Activated CD8-positive, alpha-beta T cell treated with anti-CD3 and anti-CD28 coated beads for 36 hours (primary cell): ENCODE measurements at regions not wholly inside any gene's neighbourhood (a gene's known extent, or its start where the extent isn't known, plus 50 kb on each side); places are given as distances from the start of the nearest gene placed in this dataset.

Experiments used
- ATAC-seq: fragments of 200-7000 bp; cut with Tn5 transposase; one replicate; pipeline ENCODE4 v1.10.0; 2021; ENCODE audit warnings: mild to moderate bottlenecking, moderate library complexity
- CTCF ChIA-PET: fragments of 350-600 bp; sonication (Branson Sonifier 250); formaldehyde crosslinking; loops from one replicate; lab custom pipeline; 2021; ENCODE audit warnings: antibody characterized with exemption; lab: Charles Lee
- POLR2A ChIA-PET: fragments of 350-600 bp; sonication (Branson Sonifier 250); formaldehyde crosslinking; loops from one replicate; lab custom pipeline; 2021; ENCODE audit warnings: antibody characterized with exemption; lab: Charles Lee
- DNase-seq: peaks from one replicate; pipeline ENCODE4 v3.0.0-alpha.2; 2020
- H3K27ac Mint-ChIP-seq: one replicate; pipeline ENCODE4 v1.8.0; 2021; ENCODE audit warnings: mild to moderate bottlenecking, mixed read lengths
- H3K27me3 Mint-ChIP-seq: one replicate; pipeline ENCODE4 v1.8.0; 2021; ENCODE audit warnings: mixed read lengths
- H3K36me3 Mint-ChIP-seq: one replicate; pipeline ENCODE4 v1.8.0; 2021; ENCODE audit warnings: low read depth, mixed read lengths
- H3K4me1 Mint-ChIP-seq: one replicate; pipeline ENCODE4 v1.8.0; 2021; ENCODE audit warnings: low read depth, mixed read lengths
- H3K4me3 Mint-ChIP-seq: one replicate; pipeline ENCODE4 v1.8.0; 2021; ENCODE audit warnings: mild to moderate bottlenecking, moderate library complexity, mixed read lengths
- H3K9me3 Mint-ChIP-seq: one replicate; pipeline ENCODE4 v1.8.0; 2021; ENCODE audit warnings: mixed read lengths
- intact Hi-C: fragments of 100-400 bp; cut with micrococcal nuclease; formaldehyde crosslinking; loops from one replicate; pipeline ENCODE4 v1.10.0; 2022
- TF ChIP-seq, protein P1 (sequence below): fragments of 200-600 bp; IDR thresholded peaks from one replicate; pipeline ENCODE4 v1.8.0; 2022; ENCODE audit warnings: antibody characterized with exemption, mild to moderate bottlenecking

DNA sequence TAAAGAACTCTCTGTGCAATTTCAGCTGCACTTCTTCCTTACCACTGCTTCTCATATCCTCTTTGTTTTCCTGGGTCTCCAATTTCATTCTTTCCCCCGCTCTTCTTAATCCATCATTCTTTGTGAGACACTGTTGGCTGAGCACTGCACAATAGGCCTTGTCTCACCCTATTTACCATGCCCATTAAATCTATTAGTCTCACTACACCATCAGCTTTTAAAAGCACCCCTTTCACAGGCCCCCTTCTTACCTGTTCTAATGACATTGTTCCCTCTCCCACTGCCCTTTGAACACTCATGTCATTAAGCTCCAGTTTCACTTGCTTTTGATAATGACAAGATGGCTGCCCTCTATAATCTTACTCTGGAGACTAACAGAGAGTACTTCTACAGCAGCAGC is 404.1 kb upstream of the ACVR2A start:
- H3K9me3 Mint-ChIP-seq = no peaks in the 10 kb centered on the region
- H3K4me1 Mint-ChIP-seq = no peaks in the 10 kb centered on the region
- no peaks in the 10 kb centered on the region for H3K27me3 Mint-ChIP-seq
- intact Hi-C loops = no loop called here
- TF ChIP-seq, protein P1, sequence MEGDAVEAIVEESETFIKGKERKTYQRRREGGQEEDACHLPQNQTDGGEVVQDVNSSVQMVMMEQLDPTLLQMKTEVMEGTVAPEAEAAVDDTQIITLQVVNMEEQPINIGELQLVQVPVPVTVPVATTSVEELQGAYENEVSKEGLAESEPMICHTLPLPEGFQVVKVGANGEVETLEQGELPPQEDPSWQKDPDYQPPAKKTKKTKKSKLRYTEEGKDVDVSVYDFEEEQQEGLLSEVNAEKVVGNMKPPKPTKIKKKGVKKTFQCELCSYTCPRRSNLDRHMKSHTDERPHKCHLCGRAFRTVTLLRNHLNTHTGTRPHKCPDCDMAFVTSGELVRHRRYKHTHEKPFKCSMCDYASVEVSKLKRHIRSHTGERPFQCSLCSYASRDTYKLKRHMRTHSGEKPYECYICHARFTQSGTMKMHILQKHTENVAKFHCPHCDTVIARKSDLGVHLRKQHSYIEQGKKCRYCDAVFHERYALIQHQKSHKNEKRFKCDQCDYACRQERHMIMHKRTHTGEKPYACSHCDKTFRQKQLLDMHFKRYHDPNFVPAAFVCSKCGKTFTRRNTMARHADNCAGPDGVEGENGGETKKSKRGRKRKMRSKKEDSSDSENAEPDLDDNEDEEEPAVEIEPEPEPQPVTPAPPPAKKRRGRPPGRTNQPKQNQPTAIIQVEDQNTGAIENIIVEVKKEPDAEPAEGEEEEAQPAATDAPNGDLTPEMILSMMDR = no peak
- no peak for ATAC-seq
- no peak for DNase-seq
- ChIA-PET CTCF (no interaction called here), POLR2A (no interaction called here)
- no peak overlapping the region for H3K4me3 Mint-ChIP-seq
- H3K27ac Mint-ChIP-seq = no peak overlapping the region
- no peaks in the 10 kb centered on the region for H3K36me3 Mint-ChIP-seq

DNA sequence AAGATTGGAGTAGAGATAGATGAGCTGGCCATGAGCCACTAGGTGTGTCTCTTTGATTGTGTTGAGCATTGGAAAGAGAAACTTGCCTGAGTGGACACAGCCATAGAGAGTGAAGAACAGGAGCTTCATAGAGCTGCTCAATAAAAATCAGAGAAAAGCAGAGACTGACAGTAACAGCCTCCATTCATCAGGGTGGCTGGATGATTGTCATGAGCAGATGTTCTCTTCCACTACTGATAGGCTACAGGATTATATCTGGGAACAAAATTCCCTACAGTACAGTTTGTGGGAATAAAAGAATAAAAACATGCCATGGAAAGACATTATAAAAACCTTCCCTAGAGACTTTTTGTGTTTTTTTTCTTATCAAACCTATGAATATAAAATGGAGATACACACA is 404.8 kb upstream of the ACVR2A start:
- no peaks in the 10 kb centered on the region for H3K36me3 Mint-ChIP-seq
- intact Hi-C loops = no loop called here
- CTCF ChIA-PET = no interaction called here

DNA sequence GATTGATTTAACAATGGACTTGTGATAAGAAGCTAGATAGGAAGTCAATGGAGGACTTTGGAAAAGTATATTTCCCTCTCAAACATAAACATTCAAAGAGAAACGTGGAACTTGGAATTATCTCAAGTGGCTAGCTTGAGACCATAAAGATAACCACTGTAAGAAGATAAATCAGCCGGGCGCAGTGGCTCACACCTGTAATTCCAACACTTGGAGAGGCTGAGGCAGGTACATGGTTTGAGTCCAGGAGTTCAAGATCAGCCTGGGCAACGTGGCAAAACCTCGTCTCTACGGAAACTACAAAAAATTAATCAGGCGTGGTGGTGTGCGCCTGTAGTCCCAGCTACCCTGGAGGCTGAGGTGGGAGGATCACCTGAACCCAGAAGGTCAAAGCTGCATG is 405.9 kb upstream of the ACVR2A start:
- Mint-ChIP-seq H3K27me3 (no peaks in the 10 kb centered on the region), H3K27ac (no peak overlapping the region), H3K36me3 (no peaks in the 10 kb centered on the region), H3K4me1 (no peaks in the 10 kb centered on the region), H3K9me3 (no peaks in the 10 kb centered on the region), H3K4me3 (no peak overlapping the region)
- no peak for ATAC-seq
- intact Hi-C loops = no loop called here
- TF ChIP-seq, protein P1 = no peak
- ChIA-PET CTCF (no interaction called here), POLR2A (no interaction called here)
- no peak for DNase-seq

More for the DNA sequence above, 404.8 kb upstream of the ACVR2A start:
- POLR2A ChIA-PET = no interaction called here
- ATAC-seq (no peak), DNase-seq (no peak)
- no peaks in the 10 kb centered on the region for H3K27me3 Mint-ChIP-seq
- no peak overlapping the region for H3K4me3 Mint-ChIP-seq
- TF ChIP-seq, protein P1 = no peak
- no peaks in the 10 kb centered on the region for H3K4me1 Mint-ChIP-seq
- H3K27ac Mint-ChIP-seq = no peak overlapping the region
- no peaks in the 10 kb centered on the region for H3K9me3 Mint-ChIP-seq

DNA sequence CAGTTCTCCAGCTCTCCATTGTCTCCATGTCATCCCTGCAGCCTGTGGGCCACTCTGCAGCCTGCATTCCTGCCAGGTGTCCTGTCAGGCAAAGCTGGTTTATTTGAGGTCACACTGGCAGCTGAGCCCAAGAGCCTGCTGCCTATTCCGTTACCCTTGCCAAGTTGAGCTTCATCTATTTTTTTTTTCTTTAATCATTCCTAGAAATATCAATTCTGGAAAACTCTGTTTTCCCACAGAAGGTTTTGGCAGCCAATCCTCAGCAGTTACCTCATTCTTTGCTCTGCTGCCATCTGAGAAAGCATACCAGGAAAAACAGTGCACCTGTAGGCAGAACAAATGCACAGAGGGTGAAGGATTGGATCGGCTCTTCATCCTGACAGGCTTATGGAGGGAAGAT is 411.0 kb upstream of the ACVR2A start:
- ATAC-seq (no peak), DNase-seq (no peak)
- Mint-ChIP-seq H3K36me3 (no peaks in the 10 kb centered on the region), H3K4me3 (no peak overlapping the region), H3K27me3 (no peaks in the 10 kb centered on the region), H3K27ac (no peak overlapping the region), H3K4me1 (no peaks in the 10 kb centered on the region), H3K9me3 (no peaks in the 10 kb centered on the region)
- TF ChIP-seq, protein P1 = no peak
- intact Hi-C loops = no loop called here
- ChIA-PET CTCF (no interaction called here), POLR2A (no interaction called here)

DNA sequence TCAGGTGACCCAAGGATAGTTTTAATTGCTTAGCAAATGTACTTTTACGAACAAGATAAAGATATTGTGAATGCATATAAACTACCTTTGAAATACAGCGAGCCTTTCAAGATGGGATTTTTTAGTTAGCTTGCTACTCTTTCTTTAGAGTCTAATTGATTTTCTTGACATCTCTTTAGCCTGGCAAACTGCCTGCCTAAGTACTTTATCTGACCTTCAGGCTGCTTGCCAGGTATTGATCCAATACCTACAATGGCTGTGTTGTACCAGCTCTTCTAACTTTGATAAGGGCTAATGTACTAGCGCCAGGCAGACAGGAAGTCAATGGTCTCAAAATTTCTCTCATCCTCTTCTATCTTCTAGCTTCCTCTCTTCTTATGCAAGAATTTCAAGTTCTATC is 414.4 kb upstream of the ACVR2A start:
- no peaks in the 10 kb centered on the region for H3K4me1 Mint-ChIP-seq
- no peak for ATAC-seq
- intact Hi-C loops = no loop called here
- H3K9me3 Mint-ChIP-seq = no peaks in the 10 kb centered on the region
- H3K27ac Mint-ChIP-seq = no peak overlapping the region
- ChIA-PET POLR2A (no interaction called here), CTCF (no interaction called here)
- H3K27me3 Mint-ChIP-seq = no peaks in the 10 kb centered on the region
- TF ChIP-seq, protein P1 = no peak
- H3K4me3 Mint-ChIP-seq = no peak overlapping the region
- no peak for DNase-seq
- no peaks in the 10 kb centered on the region for H3K36me3 Mint-ChIP-seq
